ENCODE measurements at regions not wholly inside any gene's neighbourhood (a gene's known extent, or its start where the extent isn't known, plus 50 kb on each side); places are given as distances from the start of the nearest gene placed in this dataset.

DNA sequence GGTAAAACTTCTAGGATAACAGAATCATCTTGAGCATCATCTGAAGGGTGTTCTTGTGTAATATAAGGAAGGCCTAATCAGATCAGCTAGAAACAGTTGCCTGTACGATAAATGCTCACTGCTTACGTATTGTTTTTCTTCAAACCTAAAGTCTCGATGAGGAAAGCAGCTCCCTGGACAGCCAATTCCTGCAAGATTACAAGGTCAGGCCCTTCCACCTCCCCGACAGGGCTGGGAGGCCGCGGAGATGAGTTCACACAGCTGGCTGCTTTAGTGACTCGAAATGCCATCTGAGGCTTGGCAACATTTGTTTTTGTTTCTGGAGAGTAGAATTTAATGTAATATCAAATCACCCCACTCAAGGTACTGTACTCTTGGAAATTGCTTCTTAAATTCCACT is 95.1 kb upstream of the PFKP start:
- Histone ChIP-seq H3K4me1 (ENCODE audit: insufficient read depth, low read length) (no peaks in the 10 kb centered on the region), H3K27me3 (ENCODE audit: insufficient read depth, low read length, poor library complexity) (no peaks in the 10 kb centered on the region), H3K79me2 (ENCODE audit: insufficient read depth, low read length) (no peaks in the 10 kb centered on the region), H3K4me2 (ENCODE audit: insufficient read depth, low read length) (no peak overlapping the region), H3K9ac (ENCODE audit: low read depth, low read length) (no peak overlapping the region), H3K9me3 (ENCODE audit: insufficient read depth, low read length, severe bottlenecking) (no peaks in the 10 kb centered on the region), H3K36me3 (ENCODE audit: insufficient read depth, low read length) (no peaks in the 10 kb centered on the region), H3K27ac (ENCODE audit: low read length) (no peak overlapping the region), H4K20me1 (ENCODE audit: insufficient read depth, low read length) (no peaks in the 10 kb centered on the region), H3K4me3 (ENCODE audit: low read depth in 1 of 2, low read length in 2 of 2) (no peak overlapping the region), H2AFZ (ENCODE audit: low read depth, low read length) (no peak overlapping the region)
- ATAC-seq (ENCODE audit: insufficient read depth, low read depth) (no peak), DNase-seq (no peak)
- TF ChIP-seq EZH2 (IDR thresholded peaks at IDR 0.05; ENCODE audit: borderline replicate concordance, low read depth, low read length, severe bottlenecking), result no peak
- TF ChIP-seq, protein P1, sequence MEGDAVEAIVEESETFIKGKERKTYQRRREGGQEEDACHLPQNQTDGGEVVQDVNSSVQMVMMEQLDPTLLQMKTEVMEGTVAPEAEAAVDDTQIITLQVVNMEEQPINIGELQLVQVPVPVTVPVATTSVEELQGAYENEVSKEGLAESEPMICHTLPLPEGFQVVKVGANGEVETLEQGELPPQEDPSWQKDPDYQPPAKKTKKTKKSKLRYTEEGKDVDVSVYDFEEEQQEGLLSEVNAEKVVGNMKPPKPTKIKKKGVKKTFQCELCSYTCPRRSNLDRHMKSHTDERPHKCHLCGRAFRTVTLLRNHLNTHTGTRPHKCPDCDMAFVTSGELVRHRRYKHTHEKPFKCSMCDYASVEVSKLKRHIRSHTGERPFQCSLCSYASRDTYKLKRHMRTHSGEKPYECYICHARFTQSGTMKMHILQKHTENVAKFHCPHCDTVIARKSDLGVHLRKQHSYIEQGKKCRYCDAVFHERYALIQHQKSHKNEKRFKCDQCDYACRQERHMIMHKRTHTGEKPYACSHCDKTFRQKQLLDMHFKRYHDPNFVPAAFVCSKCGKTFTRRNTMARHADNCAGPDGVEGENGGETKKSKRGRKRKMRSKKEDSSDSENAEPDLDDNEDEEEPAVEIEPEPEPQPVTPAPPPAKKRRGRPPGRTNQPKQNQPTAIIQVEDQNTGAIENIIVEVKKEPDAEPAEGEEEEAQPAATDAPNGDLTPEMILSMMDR (IDR thresholded peaks at IDR 0.05; ENCODE audit: borderline replicate concordance, extremely low read depth, low read length, poor library complexity, severe bottlenecking), result no peak

DNA sequence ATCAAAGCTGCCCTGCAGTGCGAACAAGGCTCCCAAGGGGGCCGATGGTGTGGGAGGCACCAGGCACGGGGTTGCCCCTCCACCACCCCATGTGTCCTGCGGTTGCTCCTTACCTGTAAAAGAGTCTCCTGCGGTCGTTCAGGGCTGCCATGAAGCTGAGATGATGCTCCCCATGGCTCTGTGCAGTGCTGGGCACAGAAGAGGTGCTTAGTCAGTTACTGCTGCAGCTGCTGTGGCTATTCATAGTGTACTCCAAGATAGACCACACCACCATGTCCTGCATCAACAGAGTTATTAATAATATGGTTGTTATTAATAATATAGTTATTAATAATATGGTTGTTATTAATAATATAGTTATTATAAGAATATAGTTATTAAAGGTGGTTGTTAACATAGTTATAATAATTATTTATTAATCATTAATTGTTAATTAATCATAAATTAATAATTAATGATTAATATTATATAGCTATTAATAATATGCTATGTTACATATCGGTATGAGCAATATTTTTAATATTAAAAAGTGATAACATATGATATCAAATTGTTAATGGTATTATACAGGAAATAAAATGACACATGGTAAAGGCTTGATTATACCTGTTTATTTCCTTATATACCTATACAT is 97.0 kb upstream of the PFKP start:
- Histone ChIP-seq H3K36me3 (ENCODE audit: insufficient read depth, low read length) (no peaks in the 10 kb centered on the region), H2AFZ (ENCODE audit: low read depth, low read length) (no peak overlapping the region), H3K9ac (ENCODE audit: low read depth, low read length) (no peak overlapping the region), H4K20me1 (ENCODE audit: insufficient read depth, low read length) (no peaks in the 10 kb centered on the region), H3K79me2 (ENCODE audit: insufficient read depth, low read length) (no peaks in the 10 kb centered on the region), H3K27ac (ENCODE audit: low read length) (no peak overlapping the region), H3K4me1 (ENCODE audit: insufficient read depth, low read length) (no peaks in the 10 kb centered on the region), H3K4me2 (ENCODE audit: insufficient read depth, low read length) (no peak overlapping the region), H3K4me3 (ENCODE audit: low read depth in 1 of 2, low read length in 2 of 2) (no peak overlapping the region), H3K27me3 (ENCODE audit: insufficient read depth, low read length, poor library complexity) (no peaks in the 10 kb centered on the region), H3K9me3 (ENCODE audit: insufficient read depth, low read length, severe bottlenecking) (no peaks in the 10 kb centered on the region)
- TF ChIP-seq, protein P1 (IDR thresholded peaks at IDR 0.05; ENCODE audit: borderline replicate concordance, extremely low read depth, low read length, poor library complexity, severe bottlenecking), result no peak
- ATAC-seq (ENCODE audit: insufficient read depth, low read depth), result peak; percentile 39; the same call in 2 of the 3 replicates
- no peak for DNase-seq

DNA sequence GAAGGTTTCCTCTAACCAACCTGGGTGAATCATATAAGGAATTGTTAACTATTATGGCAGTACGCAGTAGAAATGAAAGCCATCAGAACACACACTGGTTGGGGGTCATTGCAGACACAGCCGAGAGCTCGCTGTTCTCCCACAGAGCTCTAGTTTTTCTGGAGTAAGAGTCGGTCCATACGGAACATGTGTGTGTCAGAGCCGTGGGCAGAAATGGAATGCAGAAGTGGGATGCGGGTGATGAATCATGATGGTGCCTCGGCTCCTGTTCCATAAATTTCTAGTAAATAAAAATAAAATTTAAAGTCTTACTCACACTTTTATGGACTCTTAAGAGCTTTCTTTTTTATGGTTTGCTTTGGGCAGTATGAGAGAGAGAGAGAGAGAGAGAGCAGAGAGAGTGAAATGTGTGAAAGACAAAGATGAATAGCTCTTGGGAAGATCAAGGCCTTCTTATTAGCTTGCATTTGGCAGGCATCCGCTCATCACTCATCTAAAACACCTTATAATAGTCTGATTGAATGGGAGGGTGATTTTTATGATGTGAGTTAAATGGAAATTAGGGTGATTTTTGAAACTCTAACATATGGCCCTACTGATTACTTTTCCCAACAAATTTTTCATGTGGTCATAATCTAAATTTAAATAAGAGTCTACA is 98.8 kb upstream of the PFKP start:
- ATAC-seq (ENCODE audit: insufficient read depth, low read depth) (no peak), DNase-seq (no peak)
- no peaks in the 10 kb centered on the region for H3K4me1 ChIP-seq (ENCODE audit: insufficient read depth, low read length)
- no peak overlapping the region for H3K27ac ChIP-seq (ENCODE audit: low read length)
- H3K9me3 ChIP-seq (ENCODE audit: insufficient read depth, low read length, severe bottlenecking), result no peaks in the 10 kb centered on the region
- H2AFZ ChIP-seq (ENCODE audit: low read depth, low read length), result no peak overlapping the region
- no peaks in the 10 kb centered on the region for H3K79me2 ChIP-seq (ENCODE audit: insufficient read depth, low read length)
- no peak overlapping the region for H3K9ac ChIP-seq (ENCODE audit: low read depth, low read length)
- TF ChIP-seq, protein P1 (IDR thresholded peaks at IDR 0.05; ENCODE audit: borderline replicate concordance, extremely low read depth, low read length, poor library complexity, severe bottlenecking), result no peak
- TF ChIP-seq EZH2 (IDR thresholded peaks at IDR 0.05; ENCODE audit: borderline replicate concordance, low read depth, low read length, severe bottlenecking), result no peak
- H4K20me1 ChIP-seq (ENCODE audit: insufficient read depth, low read length), result no peaks in the 10 kb centered on the region
- no peaks in the 10 kb centered on the region for H3K36me3 ChIP-seq (ENCODE audit: insufficient read depth, low read length)
- H3K4me2 ChIP-seq (ENCODE audit: insufficient read depth, low read length), result no peak overlapping the region
- no peak overlapping the region for H3K4me3 ChIP-seq (ENCODE audit: low read depth in 1 of 2, low read length in 2 of 2)
- no peaks in the 10 kb centered on the region for H3K27me3 ChIP-seq (ENCODE audit: insufficient read depth, low read length, poor library complexity)

All from DND-41 (cell line).